T-helper 17 cell (primary cell): ENCODE measurements at regions not wholly inside any gene's neighbourhood (a gene's known extent, or its start where the extent isn't known, plus 50 kb on each side); places are given as distances from the start of the nearest gene placed in this dataset.

Experiments
- ATAC-seq: fragments of 150-1000 bp; cut with Tn5 transposase; 2 replicates; pipeline ENCODE4 v1.10.0; 2021; ENCODE audit warnings: mild to moderate bottlenecking, moderate library complexity
- DNase-seq, 3 donors: peaks; one replicate each; pipeline versions ENCODE4 v3.0.0 to v3.0.0-alpha.2; 2020 to 2021
- H3K9me3 ChIP-seq: one replicate; pipeline ENCODE4 v1.7.0; 2013; ENCODE audit warnings: low read length, mild to moderate bottlenecking; ENCODE audit not compliant: control insufficient read depth, poor library complexity, severe bottlenecking
- H3K27ac Mint-ChIP-seq: one replicate; pipeline ENCODE4 v1.8.0; 2022; ENCODE audit warnings: mild to moderate bottlenecking, moderate library complexity, mixed read lengths
- H3K27me3 Mint-ChIP-seq: one replicate; pipeline ENCODE4 v1.8.0; 2022; ENCODE audit warnings: mixed read lengths
- H3K36me3 Mint-ChIP-seq: one replicate; pipeline ENCODE4 v1.8.0; 2022; ENCODE audit warnings: low read depth, mixed read lengths
- H3K4me1 Mint-ChIP-seq: one replicate; pipeline ENCODE4 v1.8.0; 2022; ENCODE audit warnings: mild to moderate bottlenecking, mixed read lengths
- H3K4me3 Mint-ChIP-seq: one replicate; pipeline ENCODE4 v1.8.0; 2022; ENCODE audit warnings: mild to moderate bottlenecking, moderate library complexity, mixed read lengths

GRCh38 chr13:24035411-24035810, 125.1 kb upstream of the SPATA13 start:
- ATAC-seq (no peak), DNase-seq (no peak)
- H3K4me1 Mint-ChIP-seq = peaks cover 2% of the 10 kb centered on the region
- no peaks in the 10 kb centered on the region for H3K36me3 Mint-ChIP-seq
- no peaks in the 10 kb centered on the region for H3K9me3 ChIP-seq
- H3K27ac Mint-ChIP-seq = no peak overlapping the region
- no peak overlapping the region for H3K4me3 Mint-ChIP-seq
- H3K27me3 Mint-ChIP-seq = peaks cover 41% of the 10 kb centered on the region

GRCh38 chr13:24036115-24036514, 124.4 kb upstream of the SPATA13 start:
- H3K9me3 ChIP-seq = no peaks in the 10 kb centered on the region
- Mint-ChIP-seq H3K27me3 (peaks cover 36% of the 10 kb centered on the region), H3K4me3 (no peak overlapping the region), H3K27ac (no peak overlapping the region), H3K36me3 (no peaks in the 10 kb centered on the region), H3K4me1 (peaks cover 2% of the 10 kb centered on the region)
- DNase-seq (no peak), ATAC-seq (no peak)

GRCh38 chr13:24038405-24038804, 122.1 kb upstream of the SPATA13 start:
- no peaks in the 10 kb centered on the region for H3K36me3 Mint-ChIP-seq
- no peaks in the 10 kb centered on the region for H3K9me3 ChIP-seq
- DNase-seq = no peak
- peaks cover 2% of the 10 kb centered on the region for H3K4me1 Mint-ChIP-seq
- no peak overlapping the region for H3K4me3 Mint-ChIP-seq
- no peak overlapping the region for H3K27ac Mint-ChIP-seq
- peaks cover 39% of the 10 kb centered on the region for H3K27me3 Mint-ChIP-seq
- no peak for ATAC-seq

GRCh38 chr13:24038841-24039330, 121.6 kb upstream of the SPATA13 start:
- peaks cover 36% of the 10 kb centered on the region for H3K27me3 Mint-ChIP-seq
- no peak for DNase-seq
- H3K9me3 ChIP-seq = no peaks in the 10 kb centered on the region
- H3K4me3 Mint-ChIP-seq = no peak overlapping the region
- no peak overlapping the region for H3K27ac Mint-ChIP-seq
- peaks cover 2% of the 10 kb centered on the region for H3K4me1 Mint-ChIP-seq
- no peaks in the 10 kb centered on the region for H3K36me3 Mint-ChIP-seq
- ATAC-seq = no peak

GRCh38 chr13:24039621-24040475, 120.7 kb upstream of the SPATA13 start:
- Mint-ChIP-seq H3K27ac (peak overlapping the region; percentile 24), H3K27me3 (peaks cover 38% of the 10 kb centered on the region), H3K4me1 (peaks cover 2% of the 10 kb centered on the region), H3K4me3 (no peak overlapping the region), H3K36me3 (no peaks in the 10 kb centered on the region)
- ATAC-seq (no peak), DNase-seq (no peak)
- H3K9me3 ChIP-seq = no peaks in the 10 kb centered on the region

GRCh38 chr13:24040835-24041234, 119.7 kb upstream of the SPATA13 start:
- Mint-ChIP-seq H3K27ac (no peak overlapping the region), H3K4me1 (peaks cover 2% of the 10 kb centered on the region)

GRCh38 chr13:24041651-24042225, 118.8 kb upstream of the SPATA13 start:
- DNase-seq (no peak), ATAC-seq (no peak)
- H3K9me3 ChIP-seq = no peaks in the 10 kb centered on the region
- no peak overlapping the region for H3K27ac Mint-ChIP-seq
- H3K4me3 Mint-ChIP-seq = no peak overlapping the region
- no peaks in the 10 kb centered on the region for H3K36me3 Mint-ChIP-seq
- peaks cover 47% of the 10 kb centered on the region for H3K27me3 Mint-ChIP-seq
- H3K4me1 Mint-ChIP-seq = peaks cover 2% of the 10 kb centered on the region

More at GRCh38 chr13:24040835-24041234, 119.7 kb upstream of the SPATA13 start:
- H3K9me3 ChIP-seq = no peaks in the 10 kb centered on the region
- no peak for ATAC-seq
- peaks cover 47% of the 10 kb centered on the region for H3K27me3 Mint-ChIP-seq
- H3K4me3 Mint-ChIP-seq = no peak overlapping the region
- H3K36me3 Mint-ChIP-seq = no peaks in the 10 kb centered on the region
- DNase-seq = no peak

GRCh38 chr13:24042710-24043440, 117.6 kb upstream of the SPATA13 start:
- H3K27ac Mint-ChIP-seq = no peak overlapping the region
- H3K4me3 Mint-ChIP-seq = no peak overlapping the region
- ATAC-seq = no peak
- H3K9me3 ChIP-seq = no peaks in the 10 kb centered on the region
- H3K27me3 Mint-ChIP-seq = peaks cover 45% of the 10 kb centered on the region
- peaks cover 2% of the 10 kb centered on the region for H3K4me1 Mint-ChIP-seq
- DNase-seq = no peak
- no peaks in the 10 kb centered on the region for H3K36me3 Mint-ChIP-seq

GRCh38 chr13:24043590-24044350, 116.8 kb upstream of the SPATA13 start:
- DNase-seq (no peak), ATAC-seq (no peak)
- Mint-ChIP-seq H3K27me3 (peaks cover 39% of the 10 kb centered on the region), H3K27ac (no peak overlapping the region), H3K4me3 (no peak overlapping the region), H3K36me3 (no peaks in the 10 kb centered on the region), H3K4me1 (peaks cover 2% of the 10 kb centered on the region)
- no peaks in the 10 kb centered on the region for H3K9me3 ChIP-seq

- DNase-seq (no peak), ATAC-seq (no peak)
- Mint-ChIP-seq H3K4me1 (no peaks in the 10 kb centered on the region), H3K36me3 (no peaks in the 10 kb centered on the region), H3K27ac (no peak overlapping the region), H3K4me3 (no peak overlapping the region), H3K27me3 (peaks cover 37% of the 10 kb centered on the region)
- H3K9me3 ChIP-seq = no peaks in the 10 kb centered on the region
These were observed 114.9 kb upstream of the SPATA13 start for GRCh38 chr13:24045597-24045996.

- Mint-ChIP-seq H3K4me3 (no peak overlapping the region), H3K27me3 (peaks cover 35% of the 10 kb centered on the region), H3K27ac (no peak overlapping the region), H3K36me3 (no peaks in the 10 kb centered on the region), H3K4me1 (peaks cover 10% of the 10 kb centered on the region)
- ATAC-seq (no peak), DNase-seq (no peak)
- no peaks in the 10 kb centered on the region for H3K9me3 ChIP-seq
These were observed 110.2 kb upstream of the SPATA13 start for GRCh38 chr13:24050292-24050711.

GRCh38 chr13:24050796-24051715, 109.5 kb upstream of the SPATA13 start:
- Mint-ChIP-seq H3K27ac (no peak overlapping the region), H3K4me3 (no peak overlapping the region), H3K4me1 (peaks cover 10% of the 10 kb centered on the region), H3K27me3 (peaks cover 37% of the 10 kb centered on the region), H3K36me3 (no peaks in the 10 kb centered on the region)
- ATAC-seq (no peak), DNase-seq (no peak)
- H3K9me3 ChIP-seq = no peaks in the 10 kb centered on the region
